Kidney glomerular epithelial cell (primary cell): ENCODE measurements at regions not wholly inside any gene's neighbourhood (a gene's known extent, or its start where the extent isn't known, plus 50 kb on each side); places are given as distances from the start of the nearest gene placed in this dataset.

Source experiments
- DNase-seq: peaks from one replicate; lab custom pipeline; 2025; lab: John Stamatoyannopoulos, UW

- peak; percentile 22 for DNase-seq
Measured at GRCh38 chr16:85557083-85557970, 55.8 kb upstream of the GSE1 start.

DNA sequence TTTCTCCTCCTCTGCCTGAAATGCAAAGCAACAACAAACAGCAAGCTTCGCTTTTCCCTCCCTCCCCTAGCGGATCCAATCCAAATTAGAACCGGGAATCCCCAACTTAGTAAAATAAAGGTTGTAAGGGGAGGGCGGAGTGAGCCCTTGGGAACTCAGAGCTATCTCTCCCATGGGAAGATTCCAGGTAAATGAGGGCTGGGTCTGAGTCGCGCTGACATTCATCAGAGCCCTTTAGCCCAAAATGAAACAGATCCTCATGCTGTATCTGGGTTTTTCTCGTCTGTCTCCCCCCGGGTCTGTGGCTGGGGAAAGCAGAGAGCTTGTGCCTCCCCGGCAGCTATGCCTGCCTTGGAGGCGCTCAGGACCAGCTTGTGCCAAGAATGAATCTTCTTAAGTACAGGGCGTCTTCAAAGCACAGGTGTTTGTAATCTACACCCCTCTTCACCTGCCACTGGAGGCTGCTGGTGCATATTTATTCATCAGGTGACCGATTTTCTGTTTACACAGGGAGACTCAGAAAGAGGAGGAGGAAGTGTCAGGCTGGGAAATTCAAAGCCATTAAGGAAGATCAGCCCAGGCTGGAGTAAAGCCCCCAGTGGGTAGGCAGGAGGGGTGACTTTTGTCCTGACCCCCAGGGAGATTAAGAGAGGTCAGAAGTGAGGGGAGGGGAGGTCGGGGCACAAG is 55.0 kb upstream of the GSE1 start:
- peak; percentile 1 for DNase-seq

DNA sequence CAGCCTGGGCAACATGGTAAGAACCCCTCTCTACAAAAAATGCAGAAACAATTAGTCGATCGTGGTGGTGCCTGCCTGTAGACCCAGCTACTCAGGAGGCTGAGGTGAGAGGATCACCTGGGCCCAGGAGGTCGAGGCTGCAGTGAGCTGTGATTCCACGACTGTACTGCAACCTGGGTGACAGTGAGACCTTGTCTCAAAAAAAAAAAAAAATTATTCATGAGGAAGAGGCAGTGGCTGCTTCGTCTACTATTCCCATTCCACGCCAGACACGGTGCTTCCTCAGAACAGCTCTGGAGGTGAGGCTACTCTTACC is 52.2 kb upstream of the GSE1 start:
- no peak for DNase-seq

DNA sequence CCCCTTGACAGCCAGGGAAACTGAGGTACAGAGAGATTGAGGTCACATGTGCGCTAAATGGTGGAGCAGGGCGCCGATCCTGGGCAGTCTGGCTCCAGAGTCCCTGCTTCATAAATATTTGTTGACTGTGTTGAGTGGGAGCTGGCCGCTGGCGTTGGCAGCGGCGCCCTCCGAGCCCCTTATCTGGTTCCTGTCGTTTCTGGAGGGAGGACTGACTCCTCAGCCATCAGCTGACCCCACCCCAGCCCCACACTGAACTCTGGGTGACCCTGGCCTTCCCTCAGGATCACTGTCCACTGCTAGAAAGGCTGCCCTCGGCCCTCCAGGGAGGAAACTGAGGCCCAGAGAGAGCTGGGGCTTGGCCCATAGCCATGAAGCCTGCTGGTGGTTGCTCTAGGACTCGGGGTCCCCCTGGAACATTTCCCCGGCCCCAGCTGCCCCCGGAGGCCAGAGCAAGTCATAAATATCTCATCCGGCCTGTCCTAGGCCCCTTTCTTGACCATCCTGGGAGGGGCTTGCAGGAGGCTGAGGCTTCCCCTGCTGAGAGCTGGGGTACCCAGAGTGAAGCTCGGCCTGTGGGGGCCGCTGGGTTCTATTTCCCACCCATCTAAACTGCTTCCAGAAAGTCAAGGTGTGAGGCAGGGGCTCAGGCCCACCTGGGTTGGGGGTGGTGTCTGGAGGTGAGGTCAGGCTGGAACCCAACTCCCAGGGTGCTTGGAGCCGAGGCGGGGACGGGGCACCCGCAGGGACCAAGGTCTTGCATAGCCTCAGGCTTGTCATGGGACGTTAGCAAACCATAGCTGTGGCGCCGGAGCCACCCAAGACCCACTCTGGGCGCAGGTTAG is 51.7 kb upstream of the GSE1 start:
- no peak for DNase-seq

DNA sequence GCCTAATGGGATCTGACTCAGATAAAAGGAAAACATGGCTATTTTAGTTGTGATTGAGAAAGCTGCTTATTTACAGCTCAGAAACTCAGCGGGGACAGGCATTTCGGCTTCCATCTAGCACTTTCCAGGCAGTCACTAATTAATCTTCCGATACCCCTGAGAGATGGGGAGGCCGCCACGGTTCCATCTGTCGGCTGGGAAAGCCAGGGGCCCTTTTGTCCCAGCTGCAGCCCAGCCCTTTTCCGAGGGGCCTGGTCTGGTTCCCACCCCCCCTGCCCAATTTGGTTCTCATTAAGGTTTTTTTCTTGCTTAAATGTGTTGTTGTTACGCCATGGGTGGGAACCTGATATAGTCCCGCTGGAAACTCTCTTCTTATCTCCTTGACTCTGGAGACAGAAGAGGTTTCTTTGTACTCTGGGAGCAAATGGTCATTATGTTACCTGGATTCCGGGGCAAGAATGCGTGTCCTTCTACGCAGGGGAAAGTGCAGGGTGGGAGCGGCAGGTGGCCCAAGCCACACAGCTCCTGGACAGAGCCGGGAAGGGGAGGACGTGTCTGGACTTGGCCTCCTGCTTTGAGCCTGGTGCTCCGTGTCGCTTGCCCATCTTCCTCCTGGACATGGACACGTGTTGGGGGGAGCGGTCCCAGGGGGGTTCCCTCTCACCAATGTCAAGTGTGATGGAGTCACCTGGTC is 50.9 kb upstream of the GSE1 start:
- no peak for DNase-seq

GRCh38 chr16:85563034-85563433 is 50.1 kb upstream of the GSE1 start:
- no peak for DNase-seq
